Heart left ventricle (tissue), 16 donors: ENCODE measurements at regions not wholly inside any gene's neighbourhood (a gene's known extent, or its start where the extent isn't known, plus 50 kb on each side); places are given as distances from the start of the nearest gene placed in this dataset.
A peak's percentile ranks its signal among the peaks of the same experiment; 100 is the strongest.

Experiments used
- ATAC-seq, 4 donors: fragments of 200-7000 bp; cut with Tn5 transposase; one replicate each; pipeline ENCODE4 v1.9.1; 2020 to 2022; ENCODE audit warnings: moderate library complexity in 4 of 4, mild to moderate bottlenecking in 3 of 4, moderate number of reproducible peaks in 1 of 4
- DNase-seq, 5 donors: peaks; one replicate each; pipeline ENCODE4 v3.0.0-alpha.2; 2020
- H3K27ac ChIP-seq, 12 donors: fragments of 200-600 bp; sonication (generic) in 4 of 12; one replicate each; pipeline versions ENCODE4 v1.5.0 to v1.8.0; 2016 to 2022; ENCODE audit warnings: mild to moderate bottlenecking in 2 of 12
- H3K27me3 ChIP-seq, 9 donors: fragments of 200-600 bp; sonication (generic) in 2 of 9; one replicate each; pipeline versions ENCODE4 v1.5.1 to v1.8.0; 2016 to 2022; ENCODE audit warnings: mild to moderate bottlenecking in 3 of 9
- H3K36me3 ChIP-seq, 9 donors: fragments of 200-600 bp; sonication (generic) in 2 of 9; one replicate each; pipeline versions ENCODE4 v1.5.0 to v1.8.0; 2018 to 2022; ENCODE audit warnings: mild to moderate bottlenecking in 2 of 9
- H3K4me1 ChIP-seq, 12 donors: fragments of 200-600 bp; sonication (generic) in 4 of 12; one replicate each; pipeline versions ENCODE4 v1.5.0 to v1.8.0; 2016 to 2022; ENCODE audit warnings: mild to moderate bottlenecking in 3 of 12
- H3K4me3 ChIP-seq, 12 donors: fragments of 200-600 bp; sonication (generic) in 4 of 12; one replicate each; pipeline versions ENCODE4 v1.5.0 to v1.8.0; 2017 to 2022; ENCODE audit warnings: mild to moderate bottlenecking in 9 of 12, moderate library complexity in 4 of 12
- H3K9me3 ChIP-seq, 12 donors: fragments of 200-600 bp; sonication (generic) in 4 of 12; one replicate each; pipeline versions ENCODE4 v1.5.0 to v1.8.0; 2016 to 2022; ENCODE audit warnings: mild to moderate bottlenecking in 1 of 12
- POLR2A ChIP-seq, 2 donors: fragments of 450-650 bp; IDR thresholded peaks; one replicate each; pipeline ENCODE4 v1.6.1; 2017; ENCODE audit warnings: antibody characterized with exemption in 2 of 2, mild to moderate bottlenecking in 2 of 2, moderate library complexity in 2 of 2
- WGBS, 4 donors: extraction: QIAGEN DNeasy Blood & Tissue Kit in 2 of 4; methylation state at CpG; one replicate each; pipeline versions ENCODE4 v1.1.5 to v1.1.7; 2013 to 2018; 5-methylcytosine and 5-hydroxymethylcytosine counted together
- intact Hi-C, 10 donors: fragments of 100-400 bp; cut with DNase I; formaldehyde crosslinking; loops; one replicate each; pipeline versions ENCODE4 v1.11.1 to v1.14.2; 2022
- TF ChIP-seq, protein P1 (sequence below), 12 donors: fragments of 200-600 bp; sonication (generic) in 4 of 12; IDR thresholded peaks; one replicate each; pipeline versions ENCODE4 v1.5.0 to v1.8.0; 2018 to 2022; ENCODE audit warnings: antibody characterized with exemption in 12 of 12, mild to moderate bottlenecking in 5 of 12
- donor health status: ischemic (EF 13 %, LVEDD 7.1; RV severe dilation, severe dysfunction).
- donor health status: healthy with polysubstance abuse.
- donor health status: DM: no; HTN: yes; CAD: no.
- donor health status: DM: no; HTN: no; CAD: no.
- donor health status: ischemic (EF 25% LVEDD 6.9; RV normal size, moderate dysfunction).
- donor health status: ischemic (EF 25% LVEDD 5.7; RV mildly dilated, moderate dysfunction).
- donor health status: healthy.
- donor health status: DM: yes; HTN: yes; CAD: no.
- donor health status: ischemic (EF 35%, LVEDD 5.7; RV mildly dilated, moderate dysfunction).
- donor health status: nonischemic (EF 11% LVEDD 7.7; RV severe dilation, severe dysfunction).
- donor health status: DM: yes; HTN: yes; CAD: no.
- donor health status: PGD.
- donor health status: ischemic (EF 29% LVEDD 5.4; RV normal size, mild dysfunction).
- donor health status: nonischemic (EF 23%, LVEDD 6.1; RV moderate dilation, normal function).

DNA sequence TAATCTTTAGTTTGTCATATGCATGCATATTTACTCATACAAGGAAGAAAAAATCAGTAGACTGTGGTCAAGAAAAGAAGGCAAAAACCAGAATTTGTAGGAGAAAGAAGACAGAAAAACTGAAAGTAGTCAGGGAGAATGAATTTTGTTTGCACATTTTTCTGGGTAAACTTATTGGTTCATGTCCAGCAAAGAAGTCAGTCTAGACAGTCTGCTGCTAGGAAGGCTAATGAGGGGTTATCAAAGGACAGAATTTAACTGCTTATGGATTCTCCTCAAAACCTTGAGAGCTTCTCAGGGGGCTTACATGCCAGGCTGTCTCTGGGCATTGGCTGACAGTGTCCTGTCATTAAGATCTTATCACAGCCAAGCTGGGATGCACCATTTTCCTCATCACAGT is 293.9 kb downstream of the RPAP3 start:
- TF ChIP-seq, protein P1, sequence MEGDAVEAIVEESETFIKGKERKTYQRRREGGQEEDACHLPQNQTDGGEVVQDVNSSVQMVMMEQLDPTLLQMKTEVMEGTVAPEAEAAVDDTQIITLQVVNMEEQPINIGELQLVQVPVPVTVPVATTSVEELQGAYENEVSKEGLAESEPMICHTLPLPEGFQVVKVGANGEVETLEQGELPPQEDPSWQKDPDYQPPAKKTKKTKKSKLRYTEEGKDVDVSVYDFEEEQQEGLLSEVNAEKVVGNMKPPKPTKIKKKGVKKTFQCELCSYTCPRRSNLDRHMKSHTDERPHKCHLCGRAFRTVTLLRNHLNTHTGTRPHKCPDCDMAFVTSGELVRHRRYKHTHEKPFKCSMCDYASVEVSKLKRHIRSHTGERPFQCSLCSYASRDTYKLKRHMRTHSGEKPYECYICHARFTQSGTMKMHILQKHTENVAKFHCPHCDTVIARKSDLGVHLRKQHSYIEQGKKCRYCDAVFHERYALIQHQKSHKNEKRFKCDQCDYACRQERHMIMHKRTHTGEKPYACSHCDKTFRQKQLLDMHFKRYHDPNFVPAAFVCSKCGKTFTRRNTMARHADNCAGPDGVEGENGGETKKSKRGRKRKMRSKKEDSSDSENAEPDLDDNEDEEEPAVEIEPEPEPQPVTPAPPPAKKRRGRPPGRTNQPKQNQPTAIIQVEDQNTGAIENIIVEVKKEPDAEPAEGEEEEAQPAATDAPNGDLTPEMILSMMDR (IDR thresholded peaks at IDR 0.05): no peak
- no peak for TF ChIP-seq POLR2A (IDR thresholded peaks at IDR 0.05)
- intact Hi-C loops: no loop called here
- no peak overlapping the region for H3K4me3 ChIP-seq
- DNase-seq (no peak), ATAC-seq (no peak)
- H3K27ac ChIP-seq: peak overlapping the region in 1 of 12 donors; percentile 20
- H3K36me3 ChIP-seq: no peaks in the 10 kb centered on the region
- H3K9me3 ChIP-seq: no peaks in the 10 kb centered on the region
- peaks cover 0 to 13% (median 7%) of the 10 kb centered on the region in 12 donors for H3K4me1 ChIP-seq
- H3K27me3 ChIP-seq: no peaks in the 10 kb centered on the region

DNA sequence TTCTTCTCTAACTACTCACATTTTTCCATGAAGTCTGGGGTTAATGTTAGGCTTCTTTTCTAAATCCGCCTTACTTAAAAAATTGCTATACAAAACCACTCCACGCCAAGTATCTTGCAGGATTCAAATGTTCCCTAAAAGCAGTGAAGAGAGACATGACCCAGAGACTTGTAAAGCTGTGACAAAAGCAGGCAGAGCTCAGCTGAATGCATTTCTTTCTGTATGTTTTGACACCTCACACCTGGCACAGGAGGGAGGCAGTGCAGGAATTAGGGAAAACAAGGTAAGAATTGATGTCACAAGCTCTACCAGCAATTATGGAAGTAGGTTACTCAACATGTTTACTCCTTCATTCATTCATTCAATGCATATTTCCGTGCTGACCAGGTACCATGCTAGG is 295.0 kb downstream of the RPAP3 start:
- WGBS, 4 donors: 82 to 91% (median 86%) methylated on average over 3 of the region's 3 CpGs
- ATAC-seq (no peak), DNase-seq (no peak)

DNA sequence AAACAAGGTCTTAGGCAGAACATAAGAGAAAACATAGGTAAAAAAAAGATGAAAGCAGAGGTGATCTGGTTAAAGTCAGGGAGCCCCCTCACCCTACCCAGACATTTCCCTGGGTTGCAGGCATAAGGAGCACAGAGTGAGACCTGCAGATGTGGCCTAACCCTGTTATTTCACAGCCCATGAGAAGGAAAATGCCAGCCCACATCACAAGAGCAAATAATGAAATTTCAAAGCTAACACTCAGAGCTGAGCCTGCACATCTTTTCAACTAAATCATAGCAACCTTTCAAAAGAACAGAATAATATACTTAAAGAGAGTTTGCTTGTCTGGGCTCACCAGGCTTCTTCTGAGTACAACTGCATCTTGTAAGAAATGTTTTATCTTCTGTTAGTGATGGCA is 295.4 kb downstream of the RPAP3 start:
- Histone ChIP-seq H3K36me3 (no peaks in the 10 kb centered on the region), H3K4me3 (no peak overlapping the region), H3K27ac (peak overlapping the region in 1 of 12 donors; percentile 32), H3K4me1 (peaks cover 0 to 13% (median 7%) of the 10 kb centered on the region in 12 donors), H3K9me3 (no peaks in the 10 kb centered on the region), H3K27me3 (no peaks in the 10 kb centered on the region)
- DNase-seq (no peak), ATAC-seq (no peak)
- TF ChIP-seq POLR2A (IDR thresholded peaks at IDR 0.05): no peak
- TF ChIP-seq, protein P1 (IDR thresholded peaks at IDR 0.05): no peak
- intact Hi-C loops: no loop called here

More for the DNA sequence above, 295.0 kb downstream of the RPAP3 start:
- Histone ChIP-seq H3K36me3 (no peaks in the 10 kb centered on the region), H3K4me3 (no peak overlapping the region), H3K9me3 (no peaks in the 10 kb centered on the region), H3K27me3 (no peaks in the 10 kb centered on the region), H3K4me1 (peaks cover 0 to 13% (median 7%) of the 10 kb centered on the region in 12 donors), H3K27ac (peak overlapping the region in 1 of 12 donors; percentile 32)
- no peak for TF ChIP-seq POLR2A (IDR thresholded peaks at IDR 0.05)
- TF ChIP-seq, protein P1 (IDR thresholded peaks at IDR 0.05): no peak
- intact Hi-C loops: no loop called here

DNA sequence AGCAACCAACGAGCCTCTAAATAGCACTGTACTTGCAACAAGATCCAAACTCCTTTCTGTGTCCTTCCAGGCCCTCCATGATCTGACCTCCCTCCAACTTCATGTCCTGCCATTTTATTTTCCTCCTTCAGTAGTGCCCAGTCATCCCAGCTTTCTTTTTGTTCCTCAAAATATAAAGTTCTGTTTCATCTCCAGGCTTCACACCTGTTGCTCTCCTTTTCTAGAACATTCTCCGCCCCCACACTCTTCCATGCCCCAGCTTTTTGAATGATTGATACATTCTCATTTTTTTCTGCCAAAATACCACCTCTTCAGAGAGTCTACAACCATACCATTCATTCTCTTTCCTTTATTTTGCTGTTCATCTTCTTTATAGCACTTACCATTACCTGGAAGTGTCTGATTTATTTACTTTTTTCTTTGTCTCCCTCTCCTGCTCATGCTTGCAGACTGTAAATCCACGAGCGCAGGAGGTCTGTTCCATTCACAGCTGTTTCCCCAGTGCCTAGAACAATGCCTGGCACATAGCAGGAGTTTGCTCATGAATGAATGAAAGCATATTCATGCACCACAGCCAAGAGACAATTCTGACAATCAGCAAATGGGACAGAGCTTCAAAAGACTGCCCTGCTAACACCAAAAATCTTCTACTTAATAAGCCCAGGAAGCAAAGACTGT is 296.4 kb downstream of the RPAP3 start:
- H3K9me3 ChIP-seq: no peaks in the 10 kb centered on the region
- DNase-seq (no peak), ATAC-seq (no peak)
- no peaks in the 10 kb centered on the region for H3K27me3 ChIP-seq
- peaks cover 0 to 13% (median 7%) of the 10 kb centered on the region in 12 donors for H3K4me1 ChIP-seq
- H3K27ac ChIP-seq: peak overlapping the region in 1 of 12 donors; percentile 32
- WGBS, 4 donors: 69 to 78% (median 75%) methylated on average over 4 of the region's 4 CpGs
- no peaks in the 10 kb centered on the region for H3K36me3 ChIP-seq
- no peak overlapping the region for H3K4me3 ChIP-seq
- no peak for TF ChIP-seq POLR2A (IDR thresholded peaks at IDR 0.05)
- TF ChIP-seq, protein P1 (IDR thresholded peaks at IDR 0.05): no peak
- intact Hi-C loops: loop anchor here in 3 of 10 donors (5.0 to 10.0 kb wide), 2 partner anchors 375 to 377 kb away; no protein-coding TSS in a partner anchor
